VCaP (cell line): ENCODE measurements at regions not wholly inside any gene's neighbourhood (a gene's known extent, or its start where the extent isn't known, plus 50 kb on each side); places are given as distances from the start of the nearest gene placed in this dataset.
"Not testable (repeated sequence)": the region's sequence is repeated elsewhere in the genome, so short reads cannot be mapped to it uniquely, and the experiment has no call there.

Experiments
- H3K27ac ChIP-seq: fragments of 450-650 bp; 2 replicates; pipeline ENCODE4 v1.5.1; 2017
- CTCF ChIP-seq: fragments of 450-650 bp; conservative IDR thresholded peaks from 2 replicates; pipeline ENCODE4 v1.5.1; 2017; ENCODE audit warnings: mild to moderate bottlenecking, moderate library complexity

DNA sequence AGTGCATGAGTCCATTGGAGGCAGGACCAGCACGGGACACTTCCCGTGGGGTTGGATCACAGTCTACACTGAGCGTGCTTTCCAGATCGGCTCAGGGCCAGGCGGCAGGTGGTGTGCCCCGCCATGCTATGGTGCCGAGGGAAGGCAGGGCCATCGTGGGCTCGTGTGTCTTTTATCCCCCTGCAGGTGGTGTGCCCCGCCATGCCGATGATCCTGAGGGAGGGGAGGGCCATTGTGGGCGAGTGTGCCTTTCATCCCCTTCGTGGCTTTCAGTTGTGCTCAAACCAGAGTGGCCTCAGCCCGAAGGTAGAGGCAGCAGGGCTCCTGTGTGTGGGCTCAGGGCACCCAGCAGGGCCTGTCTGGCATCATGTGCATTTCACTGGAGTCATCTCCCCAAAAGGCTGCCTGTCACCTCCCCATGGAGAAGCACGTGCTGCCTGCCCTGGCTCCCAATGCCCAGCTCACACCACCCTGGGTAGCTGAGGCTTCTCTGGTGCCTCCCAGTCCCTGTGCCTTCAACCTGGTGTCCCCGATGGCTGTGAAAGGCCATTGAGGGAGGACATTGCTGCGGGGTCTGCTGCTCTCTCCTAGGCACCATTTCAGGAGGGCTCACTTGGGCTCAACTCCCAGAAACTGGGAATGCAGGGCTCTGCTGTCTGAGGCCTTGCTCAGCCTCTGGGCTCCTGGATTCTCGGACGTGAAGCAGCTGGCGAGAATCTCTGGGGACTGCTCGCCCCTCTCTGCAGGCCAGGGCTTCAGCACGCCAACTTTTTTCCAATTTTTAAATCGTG is 207.6 kb downstream of the NPIPB11 start:
- H3K27ac ChIP-seq: no peak overlapping the region
- no peak for TF ChIP-seq CTCF

GRCh38 chr16:29198231-29198630 is 208.3 kb downstream of the NPIPB11 start:
- no peak overlapping the region for H3K27ac ChIP-seq
- TF ChIP-seq CTCF: no peak

DNA sequence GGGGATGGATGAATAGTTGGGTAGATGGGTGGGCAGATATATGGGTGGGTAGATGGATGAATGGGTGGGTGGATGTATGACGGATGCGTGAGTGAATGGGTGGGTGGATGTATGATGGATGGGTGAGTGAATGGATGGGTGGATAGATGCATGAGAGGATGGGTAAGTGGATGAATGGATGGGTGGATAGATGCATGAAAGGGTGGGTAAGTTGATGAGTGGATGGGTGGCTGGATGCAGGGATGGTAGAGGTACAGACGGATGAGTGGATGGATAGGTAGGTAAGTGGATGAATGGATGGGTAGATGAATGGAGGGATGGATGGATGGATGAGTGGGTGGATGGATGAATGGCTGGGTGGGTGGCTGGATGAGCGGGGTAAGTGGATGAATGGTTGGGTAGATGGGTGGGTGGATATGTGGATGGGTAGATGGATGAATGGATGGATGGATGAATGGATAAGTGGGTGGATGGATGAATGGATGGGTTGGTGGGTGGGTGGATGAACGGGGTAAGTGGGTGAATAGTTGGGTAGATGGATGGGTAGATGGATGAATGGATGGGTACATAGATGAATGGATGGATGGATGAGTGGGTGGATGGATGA is 208.9 kb downstream of the NPIPB11 start:
- H3K27ac ChIP-seq: not testable (repeated sequence)

GRCh38 chr16:29196746-29197145 is 209.8 kb downstream of the NPIPB11 start:
- H3K27ac ChIP-seq: not testable (repeated sequence)

DNA sequence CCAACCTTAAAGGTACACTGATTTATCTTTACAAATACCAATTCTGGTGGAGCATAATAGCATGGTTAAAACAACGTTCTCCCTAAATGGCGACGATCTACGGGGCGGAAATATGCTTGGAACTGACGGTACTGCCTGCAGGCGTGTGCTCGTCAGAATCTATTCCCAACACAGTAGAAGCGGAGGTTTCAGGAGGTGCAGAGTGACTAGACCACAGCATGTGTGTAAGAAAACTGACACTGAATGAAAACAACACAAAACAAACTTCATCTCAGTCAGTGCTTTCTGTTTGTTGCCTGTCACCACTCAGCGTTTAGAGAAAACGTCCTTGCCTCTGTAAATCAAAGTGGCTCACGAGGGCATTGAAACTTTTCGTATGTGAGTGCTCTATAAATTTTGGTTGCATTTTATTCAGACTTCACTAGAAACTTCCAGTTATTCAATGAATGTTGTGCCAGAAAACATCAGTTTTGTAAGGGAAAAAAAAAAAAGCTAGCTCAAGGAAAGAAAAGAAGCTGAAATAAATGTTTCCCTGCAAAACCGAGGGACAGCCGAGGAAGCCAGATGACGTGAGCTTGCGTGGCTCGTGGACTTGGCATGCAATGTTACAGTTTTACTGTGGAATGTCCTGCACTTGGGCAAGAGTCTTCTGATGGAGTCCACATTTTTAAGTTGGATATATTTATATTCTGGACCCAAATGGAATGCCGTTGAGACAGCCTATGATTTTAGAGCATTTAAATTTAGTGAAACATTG is 210.4 kb downstream of the LAT start:
- not testable (repeated sequence) for H3K27ac ChIP-seq

GRCh38 chr16:29194185-29194844 is 209.5 kb downstream of the LAT start:
- not testable (repeated sequence) for H3K27ac ChIP-seq

DNA sequence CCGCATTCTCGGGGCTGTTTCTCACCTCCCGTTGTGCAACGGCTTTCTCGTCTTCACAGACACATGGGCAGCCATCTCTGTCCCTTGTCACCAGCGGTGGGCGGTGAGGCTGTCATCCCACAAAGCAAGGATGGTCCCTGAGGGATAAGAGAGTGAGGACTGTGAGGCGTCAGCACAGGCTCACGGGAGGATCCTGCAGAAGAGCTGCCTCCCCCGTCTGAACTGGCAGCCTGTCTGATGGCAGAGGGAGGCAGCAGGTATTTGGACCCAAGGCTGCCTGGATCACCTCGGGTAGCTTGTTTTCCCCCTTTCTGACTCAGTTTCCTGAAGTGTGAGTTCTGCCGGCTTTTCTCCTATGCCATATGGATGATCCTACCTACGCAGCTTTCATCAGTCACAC is 208.8 kb downstream of the LAT start:
- H3K27ac ChIP-seq: not testable (repeated sequence)

- not testable (repeated sequence) for H3K27ac ChIP-seq
Observed at GRCh38 chr16:29193248-29193574, 208.4 kb downstream of the LAT start.

- no peak overlapping the region for H3K27ac ChIP-seq
- no peak for TF ChIP-seq CTCF
Observed at GRCh38 chr16:29192329-29193247, 207.7 kb downstream of the LAT start.

GRCh38 chr16:29191636-29192180 is 206.9 kb downstream of the LAT start:
- not testable (repeated sequence) for H3K27ac ChIP-seq

DNA sequence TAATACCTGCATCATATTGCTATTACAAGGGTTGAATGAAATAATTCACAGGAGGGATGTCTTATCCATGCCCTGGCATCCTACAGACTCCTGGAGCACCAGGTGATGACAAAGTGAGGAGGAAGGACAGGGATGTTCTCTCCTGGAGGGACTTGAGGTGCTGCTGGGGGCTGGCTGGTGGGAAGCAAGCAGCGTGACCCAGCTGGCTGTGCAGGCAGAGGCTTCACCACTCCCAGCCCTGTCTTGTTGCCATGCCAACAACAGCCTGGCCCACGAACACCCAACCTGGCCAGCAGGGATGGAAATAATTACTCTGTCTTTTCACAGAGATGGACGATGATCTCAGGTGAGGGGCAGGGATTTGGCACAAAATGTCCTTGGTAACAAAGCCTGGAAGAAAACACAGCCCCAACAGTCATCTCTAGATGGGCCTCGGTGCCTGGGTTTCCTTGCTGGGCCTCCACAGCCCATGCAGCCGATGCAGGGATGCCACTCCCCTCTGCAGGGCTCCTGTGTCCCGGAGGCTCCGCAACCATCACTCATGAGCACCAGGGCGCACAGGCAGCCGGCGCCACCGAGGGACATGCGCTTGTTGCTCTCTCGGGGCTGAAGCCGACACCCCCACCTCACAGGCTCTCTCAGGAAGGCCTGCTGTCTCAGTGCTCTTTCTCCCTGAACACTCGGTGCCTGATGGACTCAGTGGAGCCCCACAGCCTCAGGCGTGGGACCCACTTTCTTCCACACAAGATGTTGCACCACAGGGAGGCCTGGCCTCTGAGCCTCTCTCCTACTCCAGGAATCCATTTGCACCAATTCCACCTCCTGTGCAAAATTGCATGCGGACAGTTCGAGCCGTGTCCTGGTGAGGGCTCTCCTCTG is 205.9 kb downstream of the LAT start:
- H3K27ac ChIP-seq: not testable (repeated sequence)

DNA sequence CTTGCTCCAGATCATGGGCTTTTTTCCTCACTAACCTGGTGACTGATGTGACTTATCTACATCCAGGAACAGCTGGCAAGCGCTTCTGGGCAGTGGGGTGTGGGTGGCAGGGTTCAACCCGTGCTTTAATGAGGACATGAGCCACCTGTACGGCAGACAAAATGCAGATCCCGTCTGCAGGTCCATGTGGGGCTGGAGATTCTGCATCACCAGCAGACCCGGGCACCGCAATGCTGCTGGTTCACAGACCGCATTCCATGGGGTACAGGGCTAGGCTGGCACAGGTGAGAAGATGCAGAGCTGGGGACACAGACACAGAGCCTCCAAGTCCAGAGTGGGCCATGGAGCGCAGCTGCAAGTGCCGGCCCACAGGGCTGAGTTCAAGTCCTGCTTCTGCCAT is 204.0 kb downstream of the LAT start:
- not testable (repeated sequence) for H3K27ac ChIP-seq

- not testable (repeated sequence) for H3K27ac ChIP-seq
Observed at GRCh38 chr16:29186306-29187220, 201.7 kb downstream of the LAT start.

DNA sequence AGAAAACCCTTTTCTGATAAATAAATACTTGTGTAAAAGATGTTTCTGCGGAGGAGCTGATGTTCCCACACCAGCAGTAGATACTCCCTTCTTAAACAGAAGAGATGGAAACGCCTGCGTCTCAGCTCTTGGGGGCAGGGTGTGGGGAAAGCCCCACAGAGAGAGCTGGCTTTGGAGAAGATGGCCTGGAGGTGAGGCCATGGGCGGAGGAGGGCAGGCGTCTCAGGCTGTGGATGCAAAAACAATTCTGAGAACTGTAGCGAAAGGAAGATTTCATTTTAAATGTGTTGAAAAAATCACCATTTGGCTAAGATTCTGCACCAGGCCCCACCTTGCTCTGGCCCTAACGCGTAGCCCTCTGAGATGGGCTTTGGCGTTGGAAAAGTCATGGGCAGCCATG is 201.0 kb downstream of the LAT start:
- H3K27ac ChIP-seq: not testable (repeated sequence)
